Liver (tissue), 8 donors: ENCODE measurements at regions not wholly inside any gene's neighbourhood (a gene's known extent, or its start where the extent isn't known, plus 50 kb on each side); places are given as distances from the start of the nearest gene placed in this dataset.

Experiments
- DNase-seq: peaks from one replicate; pipeline ENCODE4 v3.0.0-alpha.2; 2017; ENCODE audit warnings: low spot score
- H3K27ac ChIP-seq, 2 donors: one replicate each; pipeline ENCODE4 v1.7.0; 2013; ENCODE audit warnings: inconsistent platforms in 2 of 2, low read length in 2 of 2, control low read depth in 1 of 2, low read depth in 1 of 2, mild to moderate bottlenecking in 1 of 2
- H3K27me3 ChIP-seq, 4 donors: one replicate each; pipeline versions ENCODE4 v1.6.1 to v1.7.0; 2013; ENCODE audit warnings: low read length in 3 of 4, inconsistent platforms in 1 of 4, mild to moderate bottlenecking in 1 of 4, moderate library complexity in 1 of 4; ENCODE audit not compliant: control insufficient read depth in 4 of 4, insufficient read depth in 4 of 4
- H3K36me3 ChIP-seq, 4 donors: one replicate each; pipeline versions ENCODE4 v1.6.1 to v1.7.0; 2013; ENCODE audit warnings: low read length in 3 of 4, mild to moderate bottlenecking in 3 of 4, low read depth in 1 of 4, moderate library complexity in 1 of 4; ENCODE audit not compliant: control insufficient read depth in 4 of 4, insufficient read depth in 3 of 4
- H3K4me1 ChIP-seq, 4 donors: one replicate each; pipeline versions ENCODE4 v1.6.1 to v1.7.0; 2013; ENCODE audit warnings: low read length in 3 of 4, mild to moderate bottlenecking in 3 of 4, moderate library complexity in 1 of 4; ENCODE audit not compliant: control insufficient read depth in 4 of 4, insufficient read depth in 4 of 4
- H3K4me3 ChIP-seq, 3 donors: one replicate each; pipeline versions ENCODE4 v1.6.1 to v1.7.0; 2013; ENCODE audit warnings: low read length in 3 of 3, control low read depth in 1 of 3, low read depth in 1 of 3, mild to moderate bottlenecking in 1 of 3
- H3K9ac ChIP-seq, 2 donors: one replicate each; pipeline ENCODE4 v1.7.0; 2013; ENCODE audit warnings: low read length in 2 of 2, mild to moderate bottlenecking in 2 of 2, moderate library complexity in 2 of 2, control low read depth in 1 of 2, low read depth in 1 of 2
- H3K9me3 ChIP-seq, 4 donors: one replicate each; pipeline versions ENCODE4 v1.6.1 to v1.7.0; 2013; ENCODE audit warnings: low read length in 3 of 4; ENCODE audit not compliant: control insufficient read depth in 4 of 4
- EGR1 ChIP-seq, 2 donors: IDR thresholded peaks; 2 replicates each; pipeline ENCODE4 v1.6.1; 2016 to 2018; ENCODE audit warnings: antibody characterized with exemption in 2 of 2, low read depth in 2 of 2
- FOXA1 ChIP-seq: IDR thresholded peaks from 2 replicates; pipeline ENCODE4 v1.6.1; 2016; ENCODE audit warnings: antibody characterized with exemption
- FOXA2 ChIP-seq: IDR thresholded peaks from 2 replicates; pipeline ENCODE4 v1.6.1; 2016; ENCODE audit warnings: antibody characterized with exemption
- GABPA ChIP-seq, 2 donors: IDR thresholded peaks in 1 of 2; conservative IDR thresholded peaks in 1 of 2; 2 replicates each; pipeline ENCODE4 v1.6.1; 2016; ENCODE audit warnings: antibody characterized with exemption in 2 of 2, mild to moderate bottlenecking in 1 of 2, moderate library complexity in 1 of 2
- HNF4A ChIP-seq, 2 donors: conservative IDR thresholded peaks; 2 replicates each; pipeline ENCODE4 v1.6.1; 2016; ENCODE audit warnings: antibody characterized with exemption in 2 of 2, mild to moderate bottlenecking in 2 of 2
- HNF4G ChIP-seq: IDR thresholded peaks from 2 replicates; pipeline ENCODE4 v1.6.1; 2016; ENCODE audit warnings: antibody characterized with exemption
- JUND ChIP-seq, 2 donors: IDR thresholded peaks; 2 replicates each; pipeline ENCODE4 v1.6.1; 2016; ENCODE audit warnings: antibody characterized with exemption in 2 of 2
- NR2F2 ChIP-seq: IDR thresholded peaks from 2 replicates; pipeline ENCODE4 v1.6.1; 2016; ENCODE audit warnings: antibody characterized with exemption
- RAD21 ChIP-seq, 2 donors: IDR thresholded peaks; 2 replicates each; pipeline ENCODE4 v1.6.1; 2016; ENCODE audit warnings: antibody characterized with exemption in 2 of 2, mild to moderate bottlenecking in 2 of 2
- RXRA ChIP-seq, 2 donors: IDR thresholded peaks; 2 replicates each; pipeline ENCODE4 v1.6.1; 2017 to 2018; ENCODE audit warnings: antibody characterized with exemption in 2 of 2, mild to moderate bottlenecking in 1 of 2
- SP1 ChIP-seq: IDR thresholded peaks from 2 replicates; pipeline ENCODE4 v1.6.1; 2018; ENCODE audit warnings: antibody characterized with exemption, mild to moderate bottlenecking
- TAF1 ChIP-seq: conservative IDR thresholded peaks from 2 replicates; pipeline ENCODE4 v1.6.1; 2016; ENCODE audit warnings: antibody characterized with exemption, mild to moderate bottlenecking
- YY1 ChIP-seq: IDR thresholded peaks from 2 replicates; pipeline ENCODE4 v1.6.1; 2016; ENCODE audit warnings: antibody characterized with exemption, mild to moderate bottlenecking
- WGBS: extraction: QIAGEN DNeasy Blood & Tissue Kit; methylation state at CpG from one replicate; pipeline ENCODE4 v1.1.7; 2013; 5-methylcytosine and 5-hydroxymethylcytosine counted together
- TF ChIP-seq, protein P1 (sequence below): IDR thresholded peaks from 2 replicates; pipeline ENCODE4 v1.6.1; 2016; ENCODE audit warnings: antibody characterized with exemption
- TF ChIP-seq, protein P2 (sequence below): IDR thresholded peaks from 2 replicates; pipeline ENCODE4 v1.6.1; 2016; ENCODE audit warnings: antibody characterized with exemption
- TF ChIP-seq, protein P3 (sequence below): fragments of 150-350 bp; IDR thresholded peaks from 2 replicates; pipeline ENCODE4 v1.5.1; 2017; ENCODE audit warnings: improper control_type of control experiment, low read depth, low read length; ENCODE audit not compliant: missing input control
- TF ChIP-seq, protein P4 (sequence below): IDR thresholded peaks from 2 replicates; pipeline ENCODE4 v1.6.1; 2016; ENCODE audit warnings: antibody characterized with exemption
- TF ChIP-seq, protein P5 (sequence below): IDR thresholded peaks from 2 replicates; pipeline ENCODE4 v1.6.1; 2016; ENCODE audit warnings: antibody characterized with exemption, mild to moderate bottlenecking
- donor health status: healthy.
- donor health status: healthy.
- donor health status: healthy.
- donor health status: healthy.
- donor health status: healthy.

DNA sequence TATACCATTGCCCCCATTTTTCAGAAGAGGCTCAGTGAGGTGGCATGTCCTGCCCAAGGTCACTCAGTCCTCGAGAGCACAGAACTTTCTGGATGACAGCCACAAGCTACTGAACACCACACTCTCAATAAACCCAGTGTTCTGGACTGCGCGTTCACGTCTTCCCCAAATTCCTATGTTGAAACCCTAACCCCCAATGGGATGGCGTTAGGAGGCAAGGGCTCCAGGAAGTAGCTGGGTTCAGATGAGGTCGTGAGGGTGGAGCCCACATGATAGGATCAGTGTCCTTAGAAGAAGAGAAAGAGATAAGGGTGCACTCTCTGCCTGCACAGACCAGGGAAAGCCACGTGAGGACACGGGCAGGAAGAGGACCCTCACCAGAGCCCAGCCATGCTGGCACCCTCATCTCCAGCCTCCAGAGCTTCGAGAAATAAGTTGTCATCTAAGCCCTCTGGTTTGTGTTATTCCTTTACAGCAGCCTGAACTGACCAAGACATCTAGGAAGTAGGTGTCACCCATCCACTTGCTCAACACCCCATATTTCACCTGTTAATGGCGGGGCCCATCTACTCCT lies 324.0 kb downstream of the UACA start:
- H3K27me3 ChIP-seq = no peaks in the 10 kb centered on the region
- H3K36me3 ChIP-seq = no peaks in the 10 kb centered on the region
- H3K9me3 ChIP-seq = no peaks in the 10 kb centered on the region
- H3K27ac ChIP-seq = no peak overlapping the region
- H3K4me3 ChIP-seq = no peak overlapping the region
- WGBS = 82% methylated on average over 10 of the region's 10 CpGs
- TF ChIP-seq TAF1 (no peak), FOXA1 (no peak)
- H3K9ac ChIP-seq = no peak overlapping the region
- DNase-seq = no peak
- peaks cover 2 to 22% (median 14%) of the 10 kb centered on the region in 4 donors for H3K4me1 ChIP-seq

DNA sequence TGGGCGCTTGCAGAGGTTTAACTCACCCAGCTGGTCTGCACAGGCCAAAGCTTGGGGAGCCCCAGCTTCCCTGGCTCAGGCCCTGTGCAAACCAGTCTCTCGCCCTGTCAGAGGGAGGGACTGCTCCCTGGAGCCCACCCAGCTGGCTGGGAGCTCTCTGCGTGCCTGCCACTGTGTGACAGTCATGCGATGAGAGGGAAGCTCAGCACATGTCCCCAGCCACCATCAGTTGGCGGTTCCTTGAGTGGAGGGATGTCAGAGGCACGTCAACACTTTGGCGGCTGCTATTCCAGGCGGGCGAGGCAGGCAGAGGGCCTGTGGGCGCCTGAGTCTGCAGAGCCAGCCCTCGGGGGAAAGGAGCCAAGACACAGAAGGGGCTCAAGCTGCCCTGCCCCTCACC lies 324.6 kb downstream of the UACA start:
- Histone ChIP-seq H3K4me3 (no peak overlapping the region), H3K36me3 (no peaks in the 10 kb centered on the region), H3K27me3 (no peaks in the 10 kb centered on the region), H3K9ac (no peak overlapping the region), H3K27ac (no peak overlapping the region), H3K4me1 (peaks cover 7 to 29% (median 20%) of the 10 kb centered on the region in 4 donors), H3K9me3 (no peaks in the 10 kb centered on the region)
- 96% methylated on average over 11 of the region's 11 CpGs for WGBS
- TF ChIP-seq YY1 (no peak), HNF4G (no peak), TAF1 (no peak), EGR1 (IDR thresholded peaks at IDR 0.05; ENCODE audit: low read depth in 2 of 2) (no peak), FOXA2 (no peak), NR2F2 (no peak), JUND (IDR thresholded peaks at IDR 0.05) (no peak), HNF4A (conservative IDR thresholded peaks at IDR 0.05) (no peak), RAD21 (IDR thresholded peaks at IDR 0.05) (no peak), RXRA (IDR thresholded peaks at IDR 0.05) (no peak), GABPA (IDR thresholded peaks at IDR 0.05 in 1 of 2, conservative IDR thresholded peaks at IDR 0.05 in 1 of 2) (no peak), FOXA1 (no peak), SP1 (no peak)
- TF ChIP-seq, protein P1, sequence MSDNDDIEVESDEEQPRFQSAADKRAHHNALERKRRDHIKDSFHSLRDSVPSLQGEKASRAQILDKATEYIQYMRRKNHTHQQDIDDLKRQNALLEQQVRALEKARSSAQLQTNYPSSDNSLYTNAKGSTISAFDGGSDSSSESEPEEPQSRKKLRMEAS = no peak
- TF ChIP-seq, protein P2, sequence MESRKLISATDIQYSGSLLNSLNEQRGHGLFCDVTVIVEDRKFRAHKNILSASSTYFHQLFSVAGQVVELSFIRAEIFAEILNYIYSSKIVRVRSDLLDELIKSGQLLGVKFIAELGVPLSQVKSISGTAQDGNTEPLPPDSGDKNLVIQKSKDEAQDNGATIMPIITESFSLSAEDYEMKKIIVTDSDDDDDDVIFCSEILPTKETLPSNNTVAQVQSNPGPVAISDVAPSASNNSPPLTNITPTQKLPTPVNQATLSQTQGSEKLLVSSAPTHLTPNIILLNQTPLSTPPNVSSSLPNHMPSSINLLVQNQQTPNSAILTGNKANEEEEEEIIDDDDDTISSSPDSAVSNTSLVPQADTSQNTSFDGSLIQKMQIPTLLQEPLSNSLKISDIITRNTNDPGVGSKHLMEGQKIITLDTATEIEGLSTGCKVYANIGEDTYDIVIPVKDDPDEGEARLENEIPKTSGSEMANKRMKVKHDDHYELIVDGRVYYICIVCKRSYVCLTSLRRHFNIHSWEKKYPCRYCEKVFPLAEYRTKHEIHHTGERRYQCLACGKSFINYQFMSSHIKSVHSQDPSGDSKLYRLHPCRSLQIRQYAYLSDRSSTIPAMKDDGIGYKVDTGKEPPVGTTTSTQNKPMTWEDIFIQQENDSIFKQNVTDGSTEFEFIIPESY = no peak
- TF ChIP-seq, protein P3, sequence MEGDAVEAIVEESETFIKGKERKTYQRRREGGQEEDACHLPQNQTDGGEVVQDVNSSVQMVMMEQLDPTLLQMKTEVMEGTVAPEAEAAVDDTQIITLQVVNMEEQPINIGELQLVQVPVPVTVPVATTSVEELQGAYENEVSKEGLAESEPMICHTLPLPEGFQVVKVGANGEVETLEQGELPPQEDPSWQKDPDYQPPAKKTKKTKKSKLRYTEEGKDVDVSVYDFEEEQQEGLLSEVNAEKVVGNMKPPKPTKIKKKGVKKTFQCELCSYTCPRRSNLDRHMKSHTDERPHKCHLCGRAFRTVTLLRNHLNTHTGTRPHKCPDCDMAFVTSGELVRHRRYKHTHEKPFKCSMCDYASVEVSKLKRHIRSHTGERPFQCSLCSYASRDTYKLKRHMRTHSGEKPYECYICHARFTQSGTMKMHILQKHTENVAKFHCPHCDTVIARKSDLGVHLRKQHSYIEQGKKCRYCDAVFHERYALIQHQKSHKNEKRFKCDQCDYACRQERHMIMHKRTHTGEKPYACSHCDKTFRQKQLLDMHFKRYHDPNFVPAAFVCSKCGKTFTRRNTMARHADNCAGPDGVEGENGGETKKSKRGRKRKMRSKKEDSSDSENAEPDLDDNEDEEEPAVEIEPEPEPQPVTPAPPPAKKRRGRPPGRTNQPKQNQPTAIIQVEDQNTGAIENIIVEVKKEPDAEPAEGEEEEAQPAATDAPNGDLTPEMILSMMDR = no peak
- TF ChIP-seq, protein P4, sequence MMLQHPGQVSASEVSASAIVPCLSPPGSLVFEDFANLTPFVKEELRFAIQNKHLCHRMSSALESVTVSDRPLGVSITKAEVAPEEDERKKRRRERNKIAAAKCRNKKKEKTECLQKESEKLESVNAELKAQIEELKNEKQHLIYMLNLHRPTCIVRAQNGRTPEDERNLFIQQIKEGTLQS = no peak
- TF ChIP-seq, protein P5, sequence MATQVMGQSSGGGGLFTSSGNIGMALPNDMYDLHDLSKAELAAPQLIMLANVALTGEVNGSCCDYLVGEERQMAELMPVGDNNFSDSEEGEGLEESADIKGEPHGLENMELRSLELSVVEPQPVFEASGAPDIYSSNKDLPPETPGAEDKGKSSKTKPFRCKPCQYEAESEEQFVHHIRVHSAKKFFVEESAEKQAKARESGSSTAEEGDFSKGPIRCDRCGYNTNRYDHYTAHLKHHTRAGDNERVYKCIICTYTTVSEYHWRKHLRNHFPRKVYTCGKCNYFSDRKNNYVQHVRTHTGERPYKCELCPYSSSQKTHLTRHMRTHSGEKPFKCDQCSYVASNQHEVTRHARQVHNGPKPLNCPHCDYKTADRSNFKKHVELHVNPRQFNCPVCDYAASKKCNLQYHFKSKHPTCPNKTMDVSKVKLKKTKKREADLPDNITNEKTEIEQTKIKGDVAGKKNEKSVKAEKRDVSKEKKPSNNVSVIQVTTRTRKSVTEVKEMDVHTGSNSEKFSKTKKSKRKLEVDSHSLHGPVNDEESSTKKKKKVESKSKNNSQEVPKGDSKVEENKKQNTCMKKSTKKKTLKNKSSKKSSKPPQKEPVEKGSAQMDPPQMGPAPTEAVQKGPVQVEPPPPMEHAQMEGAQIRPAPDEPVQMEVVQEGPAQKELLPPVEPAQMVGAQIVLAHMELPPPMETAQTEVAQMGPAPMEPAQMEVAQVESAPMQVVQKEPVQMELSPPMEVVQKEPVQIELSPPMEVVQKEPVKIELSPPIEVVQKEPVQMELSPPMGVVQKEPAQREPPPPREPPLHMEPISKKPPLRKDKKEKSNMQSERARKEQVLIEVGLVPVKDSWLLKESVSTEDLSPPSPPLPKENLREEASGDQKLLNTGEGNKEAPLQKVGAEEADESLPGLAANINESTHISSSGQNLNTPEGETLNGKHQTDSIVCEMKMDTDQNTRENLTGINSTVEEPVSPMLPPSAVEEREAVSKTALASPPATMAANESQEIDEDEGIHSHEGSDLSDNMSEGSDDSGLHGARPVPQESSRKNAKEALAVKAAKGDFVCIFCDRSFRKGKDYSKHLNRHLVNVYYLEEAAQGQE = no peak
- DNase-seq = no peak
